K562 (cell line): ENCODE measurements at regions not wholly inside any gene's neighbourhood (a gene's known extent, or its start where the extent isn't known, plus 50 kb on each side); places are given as distances from the start of the nearest gene placed in this dataset.

Source experiments
- BDP1 ChIP-seq: IDR thresholded peaks from 3 replicates; pipeline ENCODE4 v1.6.1; 2011; ENCODE audit not compliant: insufficient read length, insufficient read depth
- CCAR2 ChIP-seq: fragments of 200-400 bp; formaldehyde crosslinking; IDR thresholded peaks from 2 replicates; pipeline ENCODE4 v1.6.1; 2017; ENCODE audit warnings: mild to moderate bottlenecking, low read depth, low read length
- COPS2 ChIP-seq: fragments of 450-650 bp; conservative IDR thresholded peaks from 2 replicates; pipeline ENCODE4 v1.6.1; 2016; ENCODE audit warnings: mild to moderate bottlenecking, moderate library complexity
- E2F3 ChIP-seq: fragments of 250-450 bp; sonication (Bioruptor Pico); IDR thresholded peaks from 2 replicates; pipeline ENCODE4 v1.4.0; 2020; ENCODE audit warnings: mild to moderate bottlenecking
- MAFG ChIP-seq: fragments of 450-650 bp; conservative IDR thresholded peaks from 2 replicates; pipeline ENCODE4 v1.6.1; 2016; ENCODE audit warnings: missing genetic modification characterization, missing compliant biosample characterization
- PHF21A ChIP-seq: fragments of 450-650 bp; IDR thresholded peaks from 2 replicates; pipeline ENCODE4 v1.6.1; 2017; ENCODE audit warnings: low read depth, borderline replicate concordance
- RUNX1 ChIP-seq: sonication (generic); IDR thresholded peaks from 2 replicates; pipeline ENCODE4 v1.6.1; 2016; ENCODE audit warnings: antibody characterized with exemption, low read depth
- ZNF280B ChIP-seq: fragments of 250-450 bp; sonication (Bioruptor Pico); IDR thresholded peaks from 2 replicates; pipeline ENCODE4 v1.5.1; 2021; ENCODE audit warnings: mild to moderate bottlenecking
- ZNF717 ChIP-seq: fragments of 250-450 bp; sonication (Bioruptor Pico); IDR thresholded peaks from 2 replicates; pipeline ENCODE4 v1.5.0; 2021
- TF ChIP-seq, protein P1 (sequence below): sonication (generic); formaldehyde crosslinking; IDR thresholded peaks from 2 replicates; pipeline ENCODE4 v1.8.1; 2023; ENCODE audit warnings: mild to moderate bottlenecking, missing genetic modification reagents
- TF ChIP-seq, protein P2 (sequence below): fragments of 150-350 bp; IDR thresholded peaks from 2 replicates; pipeline ENCODE4 v1.6.1; 2014; ENCODE audit warnings: low read depth, mild to moderate bottlenecking, low read length, borderline replicate concordance

- TF ChIP-seq, protein P1, sequence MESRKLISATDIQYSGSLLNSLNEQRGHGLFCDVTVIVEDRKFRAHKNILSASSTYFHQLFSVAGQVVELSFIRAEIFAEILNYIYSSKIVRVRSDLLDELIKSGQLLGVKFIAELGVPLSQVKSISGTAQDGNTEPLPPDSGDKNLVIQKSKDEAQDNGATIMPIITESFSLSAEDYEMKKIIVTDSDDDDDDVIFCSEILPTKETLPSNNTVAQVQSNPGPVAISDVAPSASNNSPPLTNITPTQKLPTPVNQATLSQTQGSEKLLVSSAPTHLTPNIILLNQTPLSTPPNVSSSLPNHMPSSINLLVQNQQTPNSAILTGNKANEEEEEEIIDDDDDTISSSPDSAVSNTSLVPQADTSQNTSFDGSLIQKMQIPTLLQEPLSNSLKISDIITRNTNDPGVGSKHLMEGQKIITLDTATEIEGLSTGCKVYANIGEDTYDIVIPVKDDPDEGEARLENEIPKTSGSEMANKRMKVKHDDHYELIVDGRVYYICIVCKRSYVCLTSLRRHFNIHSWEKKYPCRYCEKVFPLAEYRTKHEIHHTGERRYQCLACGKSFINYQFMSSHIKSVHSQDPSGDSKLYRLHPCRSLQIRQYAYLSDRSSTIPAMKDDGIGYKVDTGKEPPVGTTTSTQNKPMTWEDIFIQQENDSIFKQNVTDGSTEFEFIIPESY = no peak
- TF ChIP-seq PHF21A = no peak
- no peak for TF ChIP-seq COPS2
- TF ChIP-seq ZNF280B (CRISPR knock-in tag) = no peak
- TF ChIP-seq RUNX1 = no peak
- no peak for TF ChIP-seq ZNF717
- TF ChIP-seq BDP1 = no peak
- no peak for TF ChIP-seq CCAR2
- TF ChIP-seq, protein P2, sequence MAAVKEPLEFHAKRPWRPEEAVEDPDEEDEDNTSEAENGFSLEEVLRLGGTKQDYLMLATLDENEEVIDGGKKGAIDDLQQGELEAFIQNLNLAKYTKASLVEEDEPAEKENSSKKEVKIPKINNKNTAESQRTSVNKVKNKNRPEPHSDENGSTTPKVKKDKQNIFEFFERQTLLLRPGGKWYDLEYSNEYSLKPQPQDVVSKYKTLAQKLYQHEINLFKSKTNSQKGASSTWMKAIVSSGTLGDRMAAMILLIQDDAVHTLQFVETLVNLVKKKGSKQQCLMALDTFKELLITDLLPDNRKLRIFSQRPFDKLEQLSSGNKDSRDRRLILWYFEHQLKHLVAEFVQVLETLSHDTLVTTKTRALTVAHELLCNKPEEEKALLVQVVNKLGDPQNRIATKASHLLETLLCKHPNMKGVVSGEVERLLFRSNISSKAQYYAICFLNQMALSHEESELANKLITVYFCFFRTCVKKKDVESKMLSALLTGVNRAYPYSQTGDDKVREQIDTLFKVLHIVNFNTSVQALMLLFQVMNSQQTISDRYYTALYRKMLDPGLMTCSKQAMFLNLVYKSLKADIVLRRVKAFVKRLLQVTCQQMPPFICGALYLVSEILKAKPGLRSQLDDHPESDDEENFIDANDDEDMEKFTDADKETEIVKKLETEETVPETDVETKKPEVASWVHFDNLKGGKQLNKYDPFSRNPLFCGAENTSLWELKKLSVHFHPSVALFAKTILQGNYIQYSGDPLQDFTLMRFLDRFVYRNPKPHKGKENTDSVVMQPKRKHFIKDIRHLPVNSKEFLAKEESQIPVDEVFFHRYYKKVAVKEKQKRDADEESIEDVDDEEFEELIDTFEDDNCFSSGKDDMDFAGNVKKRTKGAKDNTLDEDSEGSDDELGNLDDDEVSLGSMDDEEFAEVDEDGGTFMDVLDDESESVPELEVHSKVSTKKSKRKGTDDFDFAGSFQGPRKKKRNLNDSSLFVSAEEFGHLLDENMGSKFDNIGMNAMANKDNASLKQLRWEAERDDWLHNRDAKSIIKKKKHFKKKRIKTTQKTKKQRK = no peak
- TF ChIP-seq E2F3 (CRISPR knock-in tag) = no peak
- no peak for TF ChIP-seq MAFG (tag)
These were observed 510.0 kb upstream of the ZEB2 start (continued) for GRCh38 chr2:145029873-145030272.
